ENCODE measurements at regions not wholly inside any gene's neighbourhood (a gene's known extent, or its start where the extent isn't known, plus 50 kb on each side); places are given as distances from the start of the nearest gene placed in this dataset.
A peak's percentile ranks its signal among the peaks of the same experiment; 100 is the strongest.
"Not testable (repeated sequence)": the region's sequence is repeated elsewhere in the genome, so short reads cannot be mapped to it uniquely, and the experiment has no call there.

- Histone ChIP-seq H3K27me3 (ENCODE audit: control insufficient read depth, insufficient read depth) (no peaks in the 10 kb centered on the region), H3K27ac (ENCODE audit: low read length) (no peak overlapping the region), H3K4me3 (ENCODE audit: low read length) (no peak overlapping the region), H3K4me1 (ENCODE audit: control insufficient read depth, insufficient read depth, low read length) (no peaks in the 10 kb centered on the region), H3K9me3 (ENCODE audit: control insufficient read depth, low read length) (no peaks in the 10 kb centered on the region)
- no peak for ATAC-seq
- intact Hi-C loops (cut with DNase I): no loop called here
- no peak for DNase-seq
- 80% methylated on average over 2 of the region's 2 CpGs for WGBS
Measured at GRCh38 chr18:43776997-43777396, 499.7 kb upstream of the SYT4 start.

- WGBS: 68% methylated on average over 2 of the region's 2 CpGs
- Histone ChIP-seq H3K27me3 (ENCODE audit: control insufficient read depth, insufficient read depth) (no peaks in the 10 kb centered on the region), H3K27ac (ENCODE audit: low read length) (no peak overlapping the region), H3K9me3 (ENCODE audit: control insufficient read depth, low read length) (no peaks in the 10 kb centered on the region), H3K4me3 (ENCODE audit: low read length) (no peak overlapping the region), H3K4me1 (ENCODE audit: control insufficient read depth, insufficient read depth, low read length) (no peaks in the 10 kb centered on the region)
- ATAC-seq: no peak
- intact Hi-C loops (cut with DNase I): no loop called here
- no peak for DNase-seq
Measured at GRCh38 chr18:43777636-43778304, 500.5 kb upstream of the SYT4 start.

- H3K27ac ChIP-seq (ENCODE audit: low read length): no peak overlapping the region
- WGBS: 71% methylated on average over 2 of the region's 2 CpGs
- no peaks in the 10 kb centered on the region for H3K4me1 ChIP-seq (ENCODE audit: control insufficient read depth, insufficient read depth, low read length)
- intact Hi-C loops (cut with DNase I): no loop called here
- no peak for ATAC-seq
- H3K4me3 ChIP-seq (ENCODE audit: low read length): no peak overlapping the region
- no peaks in the 10 kb centered on the region for H3K27me3 ChIP-seq (ENCODE audit: control insufficient read depth, insufficient read depth)
- DNase-seq: no peak
- H3K9me3 ChIP-seq (ENCODE audit: control insufficient read depth, low read length): no peaks in the 10 kb centered on the region
Measured at GRCh38 chr18:43780782-43781340, 503.6 kb upstream of the SYT4 start.

GRCh38 chr18:43785158-43785557, 507.9 kb upstream of the SYT4 start:
- Histone ChIP-seq H3K4me3 (ENCODE audit: low read length) (no peak overlapping the region), H3K4me1 (ENCODE audit: control insufficient read depth, insufficient read depth, low read length) (no peaks in the 10 kb centered on the region), H3K27me3 (ENCODE audit: control insufficient read depth, insufficient read depth) (no peaks in the 10 kb centered on the region), H3K9me3 (ENCODE audit: control insufficient read depth, low read length) (no peaks in the 10 kb centered on the region), H3K27ac (ENCODE audit: low read length) (no peak overlapping the region)
- DNase-seq (no peak), ATAC-seq (no peak)
- 59% methylated on average over 1 of the region's 1 CpG for WGBS
- intact Hi-C loops (cut with DNase I): no loop called here

GRCh38 chr18:43786893-43787292, 509.6 kb upstream of the SYT4 start:
- DNase-seq (no peak), ATAC-seq (no peak)
- H3K27ac ChIP-seq (ENCODE audit: low read length): no peak overlapping the region
- H3K9me3 ChIP-seq (ENCODE audit: control insufficient read depth, low read length): no peaks in the 10 kb centered on the region
- H3K4me1 ChIP-seq (ENCODE audit: control insufficient read depth, insufficient read depth, low read length): no peaks in the 10 kb centered on the region
- no peak overlapping the region for H3K4me3 ChIP-seq (ENCODE audit: low read length)
- 85% methylated on average over 4 of the region's 4 CpGs for WGBS
- H3K27me3 ChIP-seq (ENCODE audit: control insufficient read depth, insufficient read depth): no peaks in the 10 kb centered on the region
- intact Hi-C loops (cut with DNase I): no loop called here

GRCh38 chr18:43787721-43788120, 510.4 kb upstream of the SYT4 start:
- DNase-seq; H3K4me1 ChIP-seq (ENCODE audit: control insufficient read depth, insufficient read depth, low read length); intact Hi-C loops (cut with DNase I); H3K4me3 ChIP-seq (ENCODE audit: low read length); H3K27ac ChIP-seq (ENCODE audit: low read length); H3K9me3 ChIP-seq (ENCODE audit: control insufficient read depth, low read length); H3K27me3 ChIP-seq (ENCODE audit: control insufficient read depth, insufficient read depth); ATAC-seq: not testable (repeated sequence)

GRCh38 chr18:43789234-43790000, 512.1 kb upstream of the SYT4 start:
- Histone ChIP-seq H3K27me3 (ENCODE audit: control insufficient read depth, insufficient read depth) (no peaks in the 10 kb centered on the region), H3K4me3 (ENCODE audit: low read length) (no peak overlapping the region), H3K27ac (ENCODE audit: low read length) (no peak overlapping the region), H3K9me3 (ENCODE audit: control insufficient read depth, low read length) (no peaks in the 10 kb centered on the region), H3K4me1 (ENCODE audit: control insufficient read depth, insufficient read depth, low read length) (no peaks in the 10 kb centered on the region)
- 48% methylated on average over 3 of the region's 3 CpGs for WGBS
- DNase-seq: no peak
- intact Hi-C loops (cut with DNase I): no loop called here
- peak in 1 of 2 donors; percentile 47 for ATAC-seq

- no peak overlapping the region for H3K4me3 ChIP-seq (ENCODE audit: low read length)
- H3K27me3 ChIP-seq (ENCODE audit: control insufficient read depth, insufficient read depth): no peaks in the 10 kb centered on the region
- WGBS: 28% methylated on average over 1 of the region's 1 CpG
- DNase-seq (no peak), ATAC-seq (peak; percentile 70 to 75)
- no peak overlapping the region for H3K27ac ChIP-seq (ENCODE audit: low read length)
- no peaks in the 10 kb centered on the region for H3K4me1 ChIP-seq (ENCODE audit: control insufficient read depth, insufficient read depth, low read length)
- no peaks in the 10 kb centered on the region for H3K9me3 ChIP-seq (ENCODE audit: control insufficient read depth, low read length)
- intact Hi-C loops (cut with DNase I): loop anchor here in 1 of 4 donors (10.0 kb wide), 1 partner anchor 531 kb away; no protein-coding TSS in a partner anchor
Measured at GRCh38 chr18:43793910-43794309, 516.6 kb upstream of the SYT4 start.

GRCh38 chr18:43794363-43794762, 517.1 kb upstream of the SYT4 start:
- DNase-seq: no peak
- ATAC-seq: peak; percentile 47 to 64
- Histone ChIP-seq H3K27ac (ENCODE audit: low read length) (no peak overlapping the region), H3K4me3 (ENCODE audit: low read length) (no peak overlapping the region), H3K27me3 (ENCODE audit: control insufficient read depth, insufficient read depth) (no peaks in the 10 kb centered on the region), H3K9me3 (ENCODE audit: control insufficient read depth, low read length) (no peaks in the 10 kb centered on the region), H3K4me1 (ENCODE audit: control insufficient read depth, insufficient read depth, low read length) (no peaks in the 10 kb centered on the region)
- intact Hi-C loops (cut with DNase I): loop anchor here in 1 of 4 donors (10.0 kb wide), 1 partner anchor 530 kb away; no protein-coding TSS in a partner anchor
- WGBS: 29% methylated on average over 2 of the region's 2 CpGs

GRCh38 chr18:43797347-43797746, 520.1 kb upstream of the SYT4 start:
- no peaks in the 10 kb centered on the region for H3K9me3 ChIP-seq (ENCODE audit: control insufficient read depth, low read length)
- ATAC-seq (no peak), DNase-seq (no peak)
- no peaks in the 10 kb centered on the region for H3K4me1 ChIP-seq (ENCODE audit: control insufficient read depth, insufficient read depth, low read length)
- intact Hi-C loops (cut with DNase I): loop anchor here in 1 of 4 donors (10.0 kb wide), 1 partner anchor 527 kb away; no protein-coding TSS in a partner anchor
- 96% methylated on average over 1 of the region's 1 CpG for WGBS
- H3K27me3 ChIP-seq (ENCODE audit: control insufficient read depth, insufficient read depth): no peaks in the 10 kb centered on the region
- H3K4me3 ChIP-seq (ENCODE audit: low read length): no peak overlapping the region
- no peak overlapping the region for H3K27ac ChIP-seq (ENCODE audit: low read length)

GRCh38 chr18:43800584-43800983, 523.3 kb upstream of the SYT4 start:
- 79% methylated on average over 4 of the region's 4 CpGs for WGBS
- Histone ChIP-seq H3K27me3 (ENCODE audit: control insufficient read depth, insufficient read depth) (no peaks in the 10 kb centered on the region), H3K4me3 (ENCODE audit: low read length) (no peak overlapping the region), H3K9me3 (ENCODE audit: control insufficient read depth, low read length) (no peaks in the 10 kb centered on the region), H3K27ac (ENCODE audit: low read length) (no peak overlapping the region), H3K4me1 (ENCODE audit: control insufficient read depth, insufficient read depth, low read length) (no peaks in the 10 kb centered on the region)
- no peak for DNase-seq
- ATAC-seq: no peak
- intact Hi-C loops (cut with DNase I): no loop called here

Data from right cardiac atrium (tissue), 5 donors.